ENCODE measurements at regions not wholly inside any gene's neighbourhood (a gene's known extent, or its start where the extent isn't known, plus 50 kb on each side); places are given as distances from the start of the nearest gene placed in this dataset.

DNA sequence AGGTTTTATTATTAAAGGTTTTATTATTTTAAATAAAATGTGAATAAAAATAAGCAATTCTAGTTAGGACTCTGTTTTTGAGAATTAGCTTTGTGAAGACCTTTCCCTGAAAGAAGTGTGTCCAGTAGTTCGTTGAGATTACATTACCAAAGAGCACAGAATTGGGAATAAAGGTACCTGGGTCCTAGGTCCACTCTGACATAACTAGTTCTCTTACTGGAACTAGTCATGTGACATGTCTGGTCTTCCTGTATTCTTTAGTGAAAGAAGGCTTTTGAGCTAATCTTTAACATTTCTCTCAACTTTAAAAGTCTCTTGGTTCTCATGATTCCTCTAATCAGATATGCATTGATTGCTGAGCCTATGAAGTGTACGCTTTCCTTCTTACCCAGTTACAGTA lies 292.0 kb upstream of the SMIM31 start (continued):
- peak; percentile 51 for TF ChIP-seq SP1 (IDR thresholded peaks at IDR 0.05)
- TF ChIP-seq, protein P1, sequence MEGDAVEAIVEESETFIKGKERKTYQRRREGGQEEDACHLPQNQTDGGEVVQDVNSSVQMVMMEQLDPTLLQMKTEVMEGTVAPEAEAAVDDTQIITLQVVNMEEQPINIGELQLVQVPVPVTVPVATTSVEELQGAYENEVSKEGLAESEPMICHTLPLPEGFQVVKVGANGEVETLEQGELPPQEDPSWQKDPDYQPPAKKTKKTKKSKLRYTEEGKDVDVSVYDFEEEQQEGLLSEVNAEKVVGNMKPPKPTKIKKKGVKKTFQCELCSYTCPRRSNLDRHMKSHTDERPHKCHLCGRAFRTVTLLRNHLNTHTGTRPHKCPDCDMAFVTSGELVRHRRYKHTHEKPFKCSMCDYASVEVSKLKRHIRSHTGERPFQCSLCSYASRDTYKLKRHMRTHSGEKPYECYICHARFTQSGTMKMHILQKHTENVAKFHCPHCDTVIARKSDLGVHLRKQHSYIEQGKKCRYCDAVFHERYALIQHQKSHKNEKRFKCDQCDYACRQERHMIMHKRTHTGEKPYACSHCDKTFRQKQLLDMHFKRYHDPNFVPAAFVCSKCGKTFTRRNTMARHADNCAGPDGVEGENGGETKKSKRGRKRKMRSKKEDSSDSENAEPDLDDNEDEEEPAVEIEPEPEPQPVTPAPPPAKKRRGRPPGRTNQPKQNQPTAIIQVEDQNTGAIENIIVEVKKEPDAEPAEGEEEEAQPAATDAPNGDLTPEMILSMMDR (IDR thresholded peaks at IDR 0.05; ENCODE audit: low read depth, low read length, missing input control) = no peak
- TF ChIP-seq RAD21 (IDR thresholded peaks at IDR 0.05) = no peak

DNA sequence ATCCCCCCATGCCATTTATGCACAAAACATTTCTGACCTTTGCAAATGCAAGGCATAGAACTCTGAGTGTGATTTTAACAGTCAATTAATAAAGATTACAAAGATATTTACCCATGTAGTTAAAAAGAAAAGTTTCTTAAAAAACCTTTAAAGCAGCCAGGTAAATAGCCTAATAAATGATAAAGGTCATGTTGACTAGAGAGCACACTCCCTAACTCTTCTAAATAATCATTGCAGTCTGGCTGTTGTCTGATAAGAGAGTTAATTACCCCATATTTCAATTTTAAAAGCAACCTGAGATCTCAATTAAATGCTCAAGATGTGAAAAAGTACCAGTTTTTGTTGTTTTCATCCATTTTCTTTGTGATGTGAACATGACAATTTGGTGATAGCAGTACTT lies 291.5 kb upstream of the SMIM31 start:
- Histone ChIP-seq H3K4me3 (ENCODE audit: low read depth in 1 of 3, low read length in 3 of 3) (no peak overlapping the region), H3K27me3 (ENCODE audit: control insufficient read depth in 4 of 4, insufficient read depth in 4 of 4, low read length in 3 of 4) (no peaks in the 10 kb centered on the region), H3K9me3 (ENCODE audit: control insufficient read depth in 4 of 4, low read length in 3 of 4) (no peaks in the 10 kb centered on the region), H3K4me1 (ENCODE audit: control insufficient read depth in 4 of 4, insufficient read depth in 4 of 4, low read length in 3 of 4) (peaks cover 0 to 3% (median 0%) of the 10 kb centered on the region in 4 donors), H3K9ac (ENCODE audit: low read depth in 1 of 2, low read length in 2 of 2) (peak overlapping the region in 1 of 2 donors; percentile 20), H3K27ac (ENCODE audit: low read depth in 1 of 2, low read length in 2 of 2) (peak overlapping the region in 1 of 2 donors; percentile 19), H3K36me3 (ENCODE audit: control insufficient read depth in 4 of 4, insufficient read depth in 3 of 4, low read depth in 1 of 4, low read length in 3 of 4) (no peaks in the 10 kb centered on the region)
- TF ChIP-seq FOXA2 (IDR thresholded peaks at IDR 0.05) = peak; percentile 26
- TF ChIP-seq RXRA (IDR thresholded peaks at IDR 0.05) = peak in 1 of 2 donors; percentile 2
- TF ChIP-seq, protein P1 (IDR thresholded peaks at IDR 0.05; ENCODE audit: low read depth, low read length, missing input control) = no peak
- DNase-seq (ENCODE audit: low spot score) = no peak

DNA sequence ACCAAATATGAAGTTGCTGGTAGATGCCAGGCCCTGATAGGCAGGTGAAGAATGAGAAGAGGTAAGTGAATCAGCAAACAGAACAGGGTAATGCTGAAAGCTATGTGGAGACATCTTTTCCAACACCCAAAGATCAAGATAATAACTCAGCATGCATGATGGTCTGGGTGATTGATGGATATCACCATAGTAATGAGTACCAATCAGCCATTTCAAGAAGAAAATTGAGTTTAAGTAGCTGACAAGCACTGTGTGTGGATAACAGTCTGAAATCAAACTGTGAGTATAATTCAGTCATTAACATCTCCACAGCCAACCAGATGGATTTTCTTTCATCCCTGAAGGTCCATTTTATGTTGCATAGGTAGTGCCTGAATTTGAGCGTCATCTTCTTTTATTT lies 289.6 kb upstream of the SMIM31 start:
- H3K9ac ChIP-seq (ENCODE audit: low read depth in 1 of 2, low read length in 2 of 2) = no peak overlapping the region
- H3K4me1 ChIP-seq (ENCODE audit: control insufficient read depth in 4 of 4, insufficient read depth in 4 of 4, low read length in 3 of 4) = peaks cover 0 to 3% (median 0%) of the 10 kb centered on the region in 4 donors
- no peak for DNase-seq (ENCODE audit: low spot score)
- WGBS = 66% methylated on average over 1 of the region's 1 CpG
- no peak overlapping the region for H3K4me3 ChIP-seq (ENCODE audit: low read depth in 1 of 3, low read length in 3 of 3)
- H3K27ac ChIP-seq (ENCODE audit: low read depth in 1 of 2, low read length in 2 of 2) = no peak overlapping the region
- no peaks in the 10 kb centered on the region for H3K27me3 ChIP-seq (ENCODE audit: control insufficient read depth in 4 of 4, insufficient read depth in 4 of 4, low read length in 3 of 4)
- H3K9me3 ChIP-seq (ENCODE audit: control insufficient read depth in 4 of 4, low read length in 3 of 4) = no peaks in the 10 kb centered on the region
- TF ChIP-seq, protein P2, sequence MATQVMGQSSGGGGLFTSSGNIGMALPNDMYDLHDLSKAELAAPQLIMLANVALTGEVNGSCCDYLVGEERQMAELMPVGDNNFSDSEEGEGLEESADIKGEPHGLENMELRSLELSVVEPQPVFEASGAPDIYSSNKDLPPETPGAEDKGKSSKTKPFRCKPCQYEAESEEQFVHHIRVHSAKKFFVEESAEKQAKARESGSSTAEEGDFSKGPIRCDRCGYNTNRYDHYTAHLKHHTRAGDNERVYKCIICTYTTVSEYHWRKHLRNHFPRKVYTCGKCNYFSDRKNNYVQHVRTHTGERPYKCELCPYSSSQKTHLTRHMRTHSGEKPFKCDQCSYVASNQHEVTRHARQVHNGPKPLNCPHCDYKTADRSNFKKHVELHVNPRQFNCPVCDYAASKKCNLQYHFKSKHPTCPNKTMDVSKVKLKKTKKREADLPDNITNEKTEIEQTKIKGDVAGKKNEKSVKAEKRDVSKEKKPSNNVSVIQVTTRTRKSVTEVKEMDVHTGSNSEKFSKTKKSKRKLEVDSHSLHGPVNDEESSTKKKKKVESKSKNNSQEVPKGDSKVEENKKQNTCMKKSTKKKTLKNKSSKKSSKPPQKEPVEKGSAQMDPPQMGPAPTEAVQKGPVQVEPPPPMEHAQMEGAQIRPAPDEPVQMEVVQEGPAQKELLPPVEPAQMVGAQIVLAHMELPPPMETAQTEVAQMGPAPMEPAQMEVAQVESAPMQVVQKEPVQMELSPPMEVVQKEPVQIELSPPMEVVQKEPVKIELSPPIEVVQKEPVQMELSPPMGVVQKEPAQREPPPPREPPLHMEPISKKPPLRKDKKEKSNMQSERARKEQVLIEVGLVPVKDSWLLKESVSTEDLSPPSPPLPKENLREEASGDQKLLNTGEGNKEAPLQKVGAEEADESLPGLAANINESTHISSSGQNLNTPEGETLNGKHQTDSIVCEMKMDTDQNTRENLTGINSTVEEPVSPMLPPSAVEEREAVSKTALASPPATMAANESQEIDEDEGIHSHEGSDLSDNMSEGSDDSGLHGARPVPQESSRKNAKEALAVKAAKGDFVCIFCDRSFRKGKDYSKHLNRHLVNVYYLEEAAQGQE (IDR thresholded peaks at IDR 0.05) = no peak
- TF ChIP-seq, protein P3, sequence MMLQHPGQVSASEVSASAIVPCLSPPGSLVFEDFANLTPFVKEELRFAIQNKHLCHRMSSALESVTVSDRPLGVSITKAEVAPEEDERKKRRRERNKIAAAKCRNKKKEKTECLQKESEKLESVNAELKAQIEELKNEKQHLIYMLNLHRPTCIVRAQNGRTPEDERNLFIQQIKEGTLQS (IDR thresholded peaks at IDR 0.05) = no peak
- TF ChIP-seq, protein P1 (IDR thresholded peaks at IDR 0.05; ENCODE audit: low read depth, low read length, missing input control) = no peak
- no peak for TF ChIP-seq JUND (IDR thresholded peaks at IDR 0.05)
- no peak for TF ChIP-seq NR2F2 (IDR thresholded peaks at IDR 0.05)
- no peak for TF ChIP-seq RAD21 (IDR thresholded peaks at IDR 0.05)
- no peak for TF ChIP-seq FOXA2 (IDR thresholded peaks at IDR 0.05)
- TF ChIP-seq HNF4A (conservative IDR thresholded peaks at IDR 0.05) = no peak
- no peak for TF ChIP-seq TAF1 (conservative IDR thresholded peaks at IDR 0.05)
- no peak for TF ChIP-seq HNF4G (IDR thresholded peaks at IDR 0.05)
- TF ChIP-seq EGR1 (IDR thresholded peaks at IDR 0.05; ENCODE audit: low read depth in 2 of 2) = no peak
- TF ChIP-seq, protein P4, sequence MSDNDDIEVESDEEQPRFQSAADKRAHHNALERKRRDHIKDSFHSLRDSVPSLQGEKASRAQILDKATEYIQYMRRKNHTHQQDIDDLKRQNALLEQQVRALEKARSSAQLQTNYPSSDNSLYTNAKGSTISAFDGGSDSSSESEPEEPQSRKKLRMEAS (IDR thresholded peaks at IDR 0.05) = no peak
- no peak for TF ChIP-seq SP1 (IDR thresholded peaks at IDR 0.05)
- TF ChIP-seq, protein P5, sequence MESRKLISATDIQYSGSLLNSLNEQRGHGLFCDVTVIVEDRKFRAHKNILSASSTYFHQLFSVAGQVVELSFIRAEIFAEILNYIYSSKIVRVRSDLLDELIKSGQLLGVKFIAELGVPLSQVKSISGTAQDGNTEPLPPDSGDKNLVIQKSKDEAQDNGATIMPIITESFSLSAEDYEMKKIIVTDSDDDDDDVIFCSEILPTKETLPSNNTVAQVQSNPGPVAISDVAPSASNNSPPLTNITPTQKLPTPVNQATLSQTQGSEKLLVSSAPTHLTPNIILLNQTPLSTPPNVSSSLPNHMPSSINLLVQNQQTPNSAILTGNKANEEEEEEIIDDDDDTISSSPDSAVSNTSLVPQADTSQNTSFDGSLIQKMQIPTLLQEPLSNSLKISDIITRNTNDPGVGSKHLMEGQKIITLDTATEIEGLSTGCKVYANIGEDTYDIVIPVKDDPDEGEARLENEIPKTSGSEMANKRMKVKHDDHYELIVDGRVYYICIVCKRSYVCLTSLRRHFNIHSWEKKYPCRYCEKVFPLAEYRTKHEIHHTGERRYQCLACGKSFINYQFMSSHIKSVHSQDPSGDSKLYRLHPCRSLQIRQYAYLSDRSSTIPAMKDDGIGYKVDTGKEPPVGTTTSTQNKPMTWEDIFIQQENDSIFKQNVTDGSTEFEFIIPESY (IDR thresholded peaks at IDR 0.05) = no peak
- no peak for TF ChIP-seq YY1 (IDR thresholded peaks at IDR 0.05)
- H3K36me3 ChIP-seq (ENCODE audit: control insufficient read depth in 4 of 4, insufficient read depth in 3 of 4, low read depth in 1 of 4, low read length in 3 of 4) = no peaks in the 10 kb centered on the region

All from liver (tissue), 8 donors.